ENCODE measurements at regions not wholly inside any gene's neighbourhood (a gene's known extent, or its start where the extent isn't known, plus 50 kb on each side); places are given as distances from the start of the nearest gene placed in this dataset.
A peak's percentile ranks its signal among the peaks of the same experiment; 100 is the strongest.
"Not testable (repeated sequence)": the region's sequence is repeated elsewhere in the genome, so short reads cannot be mapped to it uniquely, and the experiment has no call there.

DNA sequence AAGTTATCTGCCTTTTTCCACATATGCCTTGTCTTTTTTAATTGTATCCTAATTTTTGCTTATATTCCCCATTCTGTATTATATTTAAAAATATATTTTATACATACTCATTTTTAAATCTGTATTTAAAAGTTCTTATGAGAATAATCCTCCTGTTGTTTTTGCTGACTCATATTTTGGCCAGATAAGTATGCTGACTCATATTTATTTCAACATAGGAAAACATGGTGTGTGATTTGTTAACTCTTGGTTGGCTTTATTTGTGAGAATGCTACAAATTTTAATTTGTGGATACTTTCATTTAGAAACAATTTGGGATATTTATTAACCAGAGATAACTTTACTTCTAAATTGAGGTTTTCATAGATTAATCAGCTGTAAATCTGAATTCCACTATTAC is 587.7 kb downstream of the CPS1 start:
- DNase-seq (ENCODE audit: low spot score) = no peak

DNA sequence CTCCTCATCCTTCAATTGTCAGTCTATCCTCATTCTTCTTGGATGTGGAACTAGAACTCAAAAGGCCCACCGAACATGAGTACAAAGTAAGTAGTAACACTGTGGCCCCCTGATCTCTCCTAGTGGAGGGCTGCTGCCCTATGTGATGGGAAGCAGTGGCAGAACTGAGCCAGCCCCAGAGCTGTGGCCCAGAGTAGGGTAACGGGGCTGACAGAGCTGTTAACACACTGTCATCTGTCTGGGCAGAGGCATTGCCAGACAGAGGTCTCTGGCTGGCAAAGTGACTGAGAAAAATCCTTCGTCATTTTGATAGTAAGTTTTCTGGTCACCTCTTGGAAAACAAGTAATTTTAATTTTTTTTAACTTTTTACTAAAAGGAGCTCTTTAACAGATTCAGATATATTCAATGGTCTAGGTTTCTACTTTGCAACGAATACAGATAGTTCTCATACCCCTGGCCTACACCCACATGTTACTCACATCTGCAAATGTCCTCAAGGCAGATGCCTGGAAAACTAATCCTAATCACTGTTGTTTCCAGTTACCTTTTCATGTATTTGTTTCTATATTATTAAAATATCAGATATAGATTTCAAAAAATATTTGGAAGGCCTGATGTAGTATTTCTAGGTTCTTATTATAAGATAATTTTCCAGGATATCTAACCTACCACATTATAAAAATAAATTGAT is 588.7 kb downstream of the CPS1 start:
- DNase-seq (ENCODE audit: low spot score) = no peak

DNA sequence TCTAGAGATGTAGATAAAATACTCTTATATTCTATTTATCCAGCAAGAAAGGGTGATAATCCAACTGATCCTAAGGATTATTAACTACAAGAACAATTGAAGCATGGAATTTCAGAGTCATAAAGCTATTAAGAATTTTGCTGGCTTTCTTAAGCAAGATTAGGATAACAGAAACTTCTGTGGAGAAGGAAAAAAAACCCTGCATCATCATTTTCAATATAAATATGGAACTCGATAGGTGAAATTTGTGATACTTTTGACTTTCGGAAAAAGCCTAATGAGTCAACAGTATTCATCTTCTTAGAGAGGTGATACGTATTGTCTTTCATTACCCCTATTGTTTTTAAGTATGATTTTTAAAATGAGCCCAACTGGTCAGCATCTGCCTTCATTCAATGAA is 593.3 kb downstream of the CPS1 start:
- DNase-seq (ENCODE audit: low spot score) = no peak

DNA sequence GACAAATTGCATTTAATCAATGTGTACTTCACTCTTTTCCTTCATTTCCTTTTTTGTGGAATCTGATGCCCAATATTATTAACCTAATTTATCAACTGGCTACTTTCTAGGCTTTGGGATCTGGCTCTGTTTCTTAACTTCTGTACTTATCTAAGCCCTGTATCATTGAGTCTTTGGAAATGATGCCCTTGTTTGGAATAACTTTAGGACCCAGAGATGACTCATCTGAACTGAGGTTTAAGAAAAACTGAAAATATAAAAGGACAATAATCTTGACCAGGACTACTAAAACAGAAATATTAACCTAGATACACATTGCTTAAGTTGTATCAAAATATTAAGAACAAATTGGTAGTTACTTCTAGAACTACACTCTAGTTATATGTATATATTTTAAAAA is 600.8 kb downstream of the CPS1 start:
- DNase-seq (ENCODE audit: low spot score) = no peak

DNA sequence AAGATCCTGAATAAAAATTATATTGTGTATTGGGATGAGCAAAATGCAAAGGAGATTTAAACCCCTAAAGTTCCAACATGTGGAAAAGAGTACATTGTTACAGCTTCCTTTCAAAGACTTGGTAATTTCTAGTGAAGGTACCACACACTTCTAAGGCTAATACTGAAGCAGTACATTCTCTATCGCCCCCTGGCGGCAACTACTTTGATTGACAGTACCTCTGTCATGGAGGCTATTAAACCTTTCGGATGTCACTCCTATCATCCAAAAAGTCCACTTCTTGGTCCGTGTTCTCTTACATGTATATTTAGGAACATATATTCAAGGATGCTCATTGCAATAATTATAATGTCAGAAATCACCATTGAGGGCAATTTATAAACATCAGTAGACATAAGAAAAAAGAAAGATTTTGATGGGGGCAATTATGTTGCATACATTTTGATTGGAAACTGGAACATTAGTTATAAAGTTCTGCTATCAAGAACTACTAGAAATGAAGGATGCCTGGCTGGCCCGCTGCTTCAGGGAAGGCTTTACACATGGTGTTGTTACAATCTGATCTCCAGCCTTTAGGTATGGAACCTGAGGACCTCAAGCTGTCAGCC is 601.6 kb downstream of the CPS1 start:
- DNase-seq (ENCODE audit: low spot score) = peak; percentile 82

DNA sequence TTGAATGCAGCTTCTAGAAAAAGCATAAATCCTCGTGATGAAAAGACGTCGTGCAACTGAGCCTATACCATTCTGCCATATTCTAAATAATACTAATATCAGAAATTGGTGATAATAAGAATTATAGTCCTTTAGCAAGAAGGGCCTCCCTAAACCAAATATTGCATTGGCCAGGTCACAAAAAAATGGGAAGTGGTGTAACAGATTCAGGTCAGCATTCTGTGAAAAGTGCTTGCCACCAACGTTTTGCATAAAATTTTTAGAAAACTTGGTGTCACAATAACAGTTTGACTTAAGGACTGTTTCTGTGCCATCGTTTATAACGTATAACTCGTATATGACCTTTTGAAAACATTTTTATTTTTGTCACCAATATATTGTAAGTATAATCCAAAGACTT is 603.6 kb downstream of the CPS1 start:
- no peak for DNase-seq (ENCODE audit: low spot score)

DNA sequence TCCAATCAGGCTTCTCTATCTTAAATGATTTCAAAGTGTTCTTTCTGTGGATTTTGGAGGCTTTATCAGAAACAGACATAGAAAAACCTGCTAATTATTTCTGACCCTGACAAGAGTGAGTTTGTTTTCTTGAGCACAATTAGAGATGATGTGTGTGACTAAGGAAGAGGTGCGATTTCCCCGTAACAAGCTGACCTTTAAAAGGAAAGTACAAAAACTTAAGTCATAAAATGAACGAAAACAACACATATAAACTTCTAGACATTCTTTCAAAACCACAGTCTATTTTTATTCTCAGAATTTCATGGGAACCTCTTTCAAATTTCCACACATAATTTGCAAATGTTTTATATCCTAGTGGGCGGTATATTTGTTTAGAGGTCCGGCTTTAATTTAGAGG is 604.8 kb downstream of the CPS1 start:
- no peak for DNase-seq (ENCODE audit: low spot score)

DNA sequence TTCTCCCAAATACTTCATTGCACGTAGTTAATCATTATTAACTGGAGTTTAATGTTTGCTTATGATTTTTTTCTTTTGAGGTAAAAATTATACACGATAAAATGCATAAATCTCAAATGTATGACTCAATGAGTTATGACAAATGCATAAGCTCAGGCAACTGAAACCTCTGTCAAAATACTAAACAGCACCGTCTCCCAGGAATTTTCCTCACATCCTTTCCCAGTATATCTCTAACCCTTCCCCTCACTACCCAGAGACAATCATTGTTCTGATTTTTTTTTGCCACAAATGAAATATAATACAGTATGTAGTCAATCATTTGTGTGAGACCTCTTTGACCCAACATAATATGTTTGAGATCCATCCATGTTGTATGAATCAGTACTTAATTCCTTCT is 606.5 kb downstream of the CPS1 start:
- DNase-seq (ENCODE audit: low spot score) = no peak

DNA sequence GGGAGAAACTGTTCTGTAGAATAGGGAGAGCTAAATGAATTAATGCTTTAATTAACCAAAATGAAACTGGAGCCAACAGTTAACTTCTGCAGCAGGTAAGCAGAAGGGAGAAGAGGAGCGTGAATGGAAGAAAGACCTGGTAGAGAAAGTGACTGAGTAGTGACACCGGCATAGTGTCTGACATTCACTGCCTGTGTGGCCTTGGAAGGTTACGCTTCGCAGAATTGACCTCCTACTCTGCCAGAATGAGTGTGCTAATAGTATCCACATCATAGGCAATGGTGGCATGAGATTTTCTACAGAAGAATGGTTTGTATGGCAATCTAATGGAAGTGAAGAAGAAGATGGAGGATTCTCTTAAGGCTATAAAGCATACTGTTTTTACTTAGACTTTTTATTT is 614.4 kb downstream of the CPS1 start:
- no peak for DNase-seq (ENCODE audit: low spot score)

DNA sequence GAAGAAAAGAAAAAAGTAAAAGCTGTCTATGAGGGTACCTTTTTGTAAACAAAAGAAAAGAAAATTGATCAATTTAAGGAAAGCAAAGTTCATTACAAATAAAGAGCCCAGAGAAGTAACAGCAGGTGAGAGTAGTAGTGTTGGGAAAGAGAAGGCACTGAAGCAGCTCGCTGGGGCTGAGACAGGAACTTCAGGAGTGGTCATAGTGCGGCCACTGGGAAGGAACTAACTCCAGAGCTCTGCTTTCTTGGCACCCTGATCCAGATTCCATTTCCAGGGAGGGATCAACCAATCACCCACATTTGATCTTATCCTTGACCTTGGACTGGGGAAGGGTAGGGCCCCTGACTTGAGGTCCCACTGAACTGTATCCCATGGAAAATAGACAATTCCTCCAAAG is 617.6 kb downstream of the CPS1 start:
- DNase-seq (ENCODE audit: low spot score) = no peak

DNA sequence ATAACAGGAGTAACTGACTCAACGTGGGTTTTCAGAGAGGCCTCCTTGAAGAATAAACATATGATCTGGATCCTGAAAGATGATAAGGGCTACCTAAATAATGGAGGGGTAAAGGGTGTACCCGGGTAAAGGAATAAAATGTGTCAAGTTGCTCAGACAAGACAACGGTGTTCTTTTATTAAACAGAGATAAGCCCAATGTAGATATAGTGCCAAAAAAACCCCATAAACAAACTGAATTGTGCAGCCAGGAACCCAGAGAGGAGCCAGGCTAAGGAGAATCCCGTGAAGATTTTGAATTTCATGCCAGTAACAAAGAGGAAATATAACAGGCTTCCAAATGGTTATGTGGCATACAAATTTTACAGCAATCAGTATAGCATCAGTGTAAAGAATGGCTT is 618.2 kb downstream of the CPS1 start:
- DNase-seq (ENCODE audit: low spot score) = no peak

DNA sequence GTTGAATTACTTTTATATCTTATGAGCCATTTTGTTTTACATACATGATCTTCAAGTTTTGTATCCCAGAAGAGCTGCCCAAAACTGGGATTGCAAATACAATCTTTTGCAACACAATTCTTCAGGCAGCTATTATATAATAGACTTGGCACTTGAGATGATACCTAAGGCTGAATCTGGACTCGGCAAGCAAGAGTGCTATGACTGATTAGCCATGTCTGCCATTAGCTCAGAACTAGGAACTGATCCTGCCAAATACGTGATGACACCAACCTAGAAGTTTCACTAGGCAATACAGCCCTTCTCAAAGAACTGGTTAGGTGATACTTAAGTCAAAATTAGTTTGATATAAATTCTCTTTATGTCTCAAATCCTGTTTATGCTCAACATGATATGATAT is 619.6 kb downstream of the CPS1 start:
- no peak for DNase-seq (ENCODE audit: low spot score)

DNA sequence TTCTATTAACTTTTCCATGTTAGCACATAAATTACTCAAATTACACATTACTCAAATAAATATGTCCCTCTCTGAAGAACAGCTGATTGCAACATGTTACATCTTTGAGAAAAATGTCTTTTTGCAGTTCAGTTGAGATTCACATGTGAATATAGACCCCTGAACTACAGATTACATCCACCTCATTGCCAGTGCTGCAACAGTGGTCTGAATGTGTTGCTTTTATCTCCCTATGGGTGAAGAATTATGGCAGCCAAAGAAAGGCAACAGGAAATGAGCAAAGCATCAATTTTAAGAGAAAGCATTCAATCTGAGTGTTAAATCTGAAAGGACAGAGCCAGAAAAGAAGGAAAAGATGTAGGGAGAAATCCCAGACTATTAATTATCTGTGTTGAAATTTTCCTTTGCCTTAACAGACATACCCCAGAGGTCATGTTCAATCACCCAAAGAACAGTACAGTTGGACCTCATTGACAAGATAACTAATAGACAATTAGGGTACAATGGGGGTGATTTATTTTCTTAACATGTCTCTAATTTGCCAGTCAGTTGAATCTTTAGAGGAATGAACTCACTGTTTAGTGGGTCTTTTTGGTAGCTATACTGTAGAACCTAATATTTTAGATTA is 620.2 kb downstream of the CPS1 start:
- DNase-seq (ENCODE audit: low spot score) = no peak

DNA sequence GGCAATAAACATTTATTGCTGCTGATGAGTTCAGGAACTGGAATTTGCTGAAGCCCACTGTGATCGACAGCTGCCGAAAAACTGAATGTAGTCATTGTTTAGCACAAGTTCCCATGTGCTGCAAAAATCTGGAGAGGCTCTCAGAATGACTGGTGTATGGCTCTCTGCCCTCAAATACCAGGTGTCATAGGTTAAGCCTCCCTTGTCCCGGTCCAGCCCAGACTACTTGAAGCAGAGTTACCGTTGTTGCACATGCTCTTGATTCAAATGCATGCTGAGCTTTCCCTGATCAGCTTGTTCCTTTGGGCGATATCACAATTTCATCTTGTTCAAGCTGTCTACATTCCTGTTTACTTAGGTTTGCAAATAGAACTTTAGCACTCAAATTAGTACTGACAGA is 625.2 kb downstream of the CPS1 start:
- DNase-seq (ENCODE audit: low spot score) = no peak

DNA sequence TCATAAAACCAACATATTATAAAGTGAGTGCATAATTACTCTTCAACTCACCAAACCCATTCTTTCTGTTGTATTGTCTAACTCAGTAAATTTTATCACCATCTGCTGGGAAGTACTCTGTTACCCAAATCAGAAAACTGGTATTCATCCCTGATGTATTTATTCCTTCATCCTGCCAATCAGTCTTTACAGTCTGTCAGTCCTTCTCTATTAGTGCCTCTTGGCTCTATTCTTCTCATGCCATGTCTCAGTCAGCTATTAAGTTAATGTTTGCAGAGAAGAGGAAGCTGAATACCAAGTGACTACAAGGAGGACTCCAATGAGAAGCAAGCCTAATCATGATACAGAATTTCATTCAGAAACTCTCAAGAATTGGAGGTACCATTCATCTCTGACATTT is 631.2 kb downstream of the CPS1 start:
- DNase-seq (ENCODE audit: low spot score) = no peak

DNA sequence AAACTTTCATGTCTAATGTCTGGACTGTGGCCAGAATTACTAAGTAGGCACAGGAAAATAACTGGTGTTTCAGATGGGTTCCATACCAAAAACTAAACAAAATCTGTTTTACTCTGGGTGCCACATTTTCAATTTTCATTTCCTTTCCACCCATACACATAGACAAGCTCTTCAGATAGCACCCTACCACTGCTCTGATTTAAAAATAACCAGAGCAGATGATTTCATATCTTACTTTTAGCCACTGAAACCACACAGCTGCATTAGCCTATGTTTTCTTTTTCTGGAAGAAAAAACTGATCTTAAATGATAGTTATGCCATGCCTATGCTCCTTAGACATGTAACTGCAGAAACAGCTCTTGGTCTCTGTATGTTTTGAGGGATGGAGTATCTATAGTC is 647.6 kb downstream of the CPS1 start:
- DNase-seq (ENCODE audit: low spot score) = no peak

DNA sequence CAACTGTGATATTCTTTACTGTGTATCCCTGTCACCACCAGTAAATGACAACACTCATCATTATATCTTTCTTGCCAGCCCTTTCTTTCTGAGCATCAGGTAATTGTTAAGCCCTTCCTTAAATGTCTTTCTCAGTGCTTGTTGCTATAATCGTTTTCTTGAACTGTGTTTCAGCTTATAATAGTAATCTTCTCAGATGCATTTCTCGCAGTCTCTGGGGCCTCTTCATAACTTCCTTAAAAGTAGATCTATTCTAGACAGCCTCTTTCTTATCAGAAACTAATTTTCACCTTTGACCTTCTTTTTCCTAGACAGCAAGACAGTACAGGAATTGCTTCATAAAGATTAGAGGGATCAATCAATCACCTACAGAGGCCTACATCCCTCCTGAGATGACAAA is 648.1 kb downstream of the CPS1 start:
- DNase-seq (ENCODE audit: low spot score) = no peak

DNA sequence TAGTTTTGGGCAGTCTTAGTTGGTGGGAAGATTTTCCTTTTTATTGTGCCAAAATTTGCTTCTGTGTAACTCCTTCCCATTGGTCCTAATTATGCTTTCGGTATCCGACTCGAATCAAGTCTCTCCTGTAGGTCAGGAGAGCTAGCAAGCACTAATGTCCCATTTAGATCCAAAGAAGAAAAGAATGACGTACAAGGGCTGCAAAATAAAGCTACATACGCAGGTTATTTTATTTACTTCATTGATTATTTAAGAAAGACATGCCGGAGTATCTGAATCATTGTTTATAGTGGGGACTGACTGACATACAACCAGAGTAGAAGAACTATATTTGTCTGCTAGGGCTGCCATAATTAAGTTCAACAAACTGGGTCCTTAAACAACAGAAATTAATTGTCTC is 648.5 kb downstream of the CPS1 start:
- no peak for DNase-seq (ENCODE audit: low spot score)

DNA sequence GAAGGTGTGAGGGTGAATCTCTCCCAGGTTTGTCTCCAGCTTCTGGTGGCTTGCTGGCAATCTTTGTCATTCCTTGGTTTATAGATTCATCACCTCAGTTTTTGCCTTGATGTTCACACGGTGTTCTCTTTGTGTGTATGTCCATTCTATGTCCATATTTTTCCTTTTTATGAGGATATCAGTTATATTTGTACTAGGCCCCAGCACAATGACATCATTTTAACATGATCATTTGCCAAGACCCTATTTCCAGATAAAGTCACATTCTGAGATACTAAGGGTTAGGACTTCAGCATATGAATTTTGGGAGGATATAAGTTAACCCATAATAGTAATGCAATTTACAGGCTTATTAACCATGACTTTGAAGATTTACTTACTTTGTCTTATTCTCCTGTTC is 649.0 kb downstream of the CPS1 start:
- no peak for DNase-seq (ENCODE audit: low spot score)

DNA sequence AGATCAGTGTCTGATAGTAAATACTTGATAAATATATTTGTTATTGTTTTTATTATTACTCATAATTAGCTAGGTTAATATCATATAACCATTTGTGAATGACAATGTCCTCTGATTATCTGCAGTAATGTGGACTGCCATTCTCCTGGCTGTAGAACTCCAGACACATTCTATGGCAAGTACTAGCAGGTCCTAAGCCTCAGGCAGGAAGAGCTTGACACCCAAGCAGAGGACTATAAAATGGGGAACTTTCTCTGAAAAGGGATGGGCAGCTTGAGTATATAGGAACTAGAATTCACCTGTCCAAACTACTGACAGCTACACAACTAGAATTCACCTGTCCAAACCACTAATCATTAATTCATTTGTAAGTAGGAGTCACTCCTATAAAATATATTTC is 649.4 kb downstream of the CPS1 start:
- no peak for DNase-seq (ENCODE audit: low spot score)

DNA sequence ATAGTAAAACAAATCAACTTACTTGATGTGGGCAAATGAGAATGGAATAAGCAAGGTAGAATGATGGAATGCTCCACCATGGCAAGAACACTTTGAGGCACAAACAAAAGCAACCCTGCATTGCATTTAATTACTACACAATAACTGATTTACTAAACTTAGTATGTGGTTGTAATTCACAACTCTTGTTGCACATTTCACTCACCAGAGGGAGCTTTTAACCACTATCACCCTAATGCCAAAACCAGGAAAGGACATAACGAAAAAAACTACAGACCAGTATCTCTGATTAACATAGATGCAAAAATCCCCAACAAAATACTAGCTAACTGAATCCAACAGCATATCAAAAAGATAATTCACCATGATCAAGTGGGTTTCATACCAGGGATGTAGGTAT is 659.8 kb downstream of the CPS1 start:
- no peak for DNase-seq (ENCODE audit: low spot score)

DNA sequence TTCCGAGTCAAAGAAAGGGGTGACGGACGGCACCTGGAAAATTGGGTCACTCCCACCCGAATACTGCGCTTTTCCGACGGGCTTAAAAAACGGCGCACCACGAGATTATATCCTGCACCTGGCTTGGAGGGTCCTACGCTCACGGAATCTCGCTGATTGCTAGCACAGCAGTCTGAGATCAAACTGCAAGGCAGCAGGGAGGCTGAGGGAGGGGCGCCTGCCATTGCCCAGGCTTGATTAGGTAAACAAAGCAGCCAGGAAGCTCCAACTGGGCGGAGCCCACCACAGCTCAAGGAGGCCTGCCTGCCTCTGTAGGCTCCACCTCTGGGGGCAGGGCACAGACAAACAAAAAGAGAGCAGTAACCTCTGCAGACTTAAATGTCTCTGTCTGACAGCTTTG is 663.1 kb downstream of the CPS1 start:
- not testable (repeated sequence) for DNase-seq (ENCODE audit: low spot score)

DNA sequence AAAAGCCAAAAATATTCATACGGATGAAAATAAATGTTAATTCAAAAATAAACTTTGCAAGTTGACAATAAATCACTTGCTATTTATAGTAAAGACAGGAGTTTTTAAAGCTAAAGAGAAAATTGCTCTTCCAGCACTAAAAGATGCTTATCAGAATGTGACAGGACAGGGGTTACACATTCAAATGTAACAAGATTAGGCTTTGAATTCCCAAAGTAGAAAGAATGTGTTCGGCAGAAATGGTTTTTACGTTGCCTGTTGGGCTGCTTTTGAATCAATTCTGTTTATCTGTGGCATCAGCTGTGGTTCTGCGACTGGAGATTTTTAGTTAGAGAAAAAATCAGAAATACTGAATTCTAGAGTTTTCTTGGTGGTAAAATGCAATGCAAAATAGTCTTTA is 669.4 kb downstream of the CPS1 start:
- no peak for DNase-seq (ENCODE audit: low spot score)

DNA sequence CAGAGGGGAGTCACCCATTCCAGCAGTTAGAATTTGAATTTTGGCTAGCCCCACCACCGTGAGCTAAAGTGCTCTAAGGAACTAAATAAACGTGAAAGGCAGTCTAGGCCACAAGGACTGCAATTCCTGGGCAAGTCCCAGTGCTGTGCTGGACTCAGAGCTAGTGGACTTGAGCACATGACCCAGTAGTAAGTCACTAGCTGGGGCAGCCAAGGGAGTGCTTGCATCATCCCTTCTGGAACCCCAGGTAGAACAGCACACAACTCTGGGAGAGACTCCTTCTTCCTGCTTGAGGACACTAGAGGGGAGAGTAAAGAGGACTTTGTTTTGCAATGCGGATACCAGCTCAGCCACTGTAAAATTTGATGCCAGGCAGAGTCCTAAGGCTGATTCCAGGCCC is 672.2 kb downstream of the CPS1 start:
- no peak for DNase-seq (ENCODE audit: low spot score)
